AG09309 (cell line): ENCODE measurements at regions not wholly inside any gene's neighbourhood (a gene's known extent, or its start where the extent isn't known, plus 50 kb on each side); places are given as distances from the start of the nearest gene placed in this dataset.

Experiments used
- DNase-seq: peaks from one replicate; pipeline ENCODE4 v3.0.0-alpha.2; 2010; ENCODE audit warnings: low read depth
- H3K4me3 ChIP-seq: 2 replicates; pipeline ENCODE4 v1.5.1; 2011; ENCODE audit warnings: mild to moderate bottlenecking, low read depth, low read length, moderate library complexity; ENCODE audit not compliant: control insufficient read depth
- CTCF ChIP-seq: IDR thresholded peaks from 2 replicates; pipeline ENCODE4 v1.5.1; 2011; ENCODE audit warnings: mild to moderate bottlenecking, low read depth, low read length, inconsistent platforms; ENCODE audit not compliant: insufficient read depth, control insufficient read depth; ENCODE audit errors: missing control alignments

GRCh38 chr1:79059341-79059740 is 52.8 kb upstream of the ADGRL4 start:
- no peak for TF ChIP-seq CTCF
- no peak overlapping the region for H3K4me3 ChIP-seq
- DNase-seq, result no peak
